Activated B cell treated with CpG ODN at 0.5 μM for 24 hours (primary cell): ENCODE measurements at regions not wholly inside any gene's neighbourhood (a gene's known extent, or its start where the extent isn't known, plus 50 kb on each side); places are given as distances from the start of the nearest gene placed in this dataset.

ENCODE experiments used
- ATAC-seq: fragments of 200-7000 bp; cut with Tn5 transposase; one replicate; pipeline ENCODE4 v1.10.0; 2021; ENCODE audit warnings: low read depth, mild to moderate bottlenecking, moderate library complexity
- CTCF ChIA-PET: fragments of 350-600 bp; sonication (Branson Sonifier 250); formaldehyde crosslinking; loops from one replicate; lab custom pipeline; 2021; ENCODE audit warnings: antibody characterized with exemption; lab: Charles Lee
- POLR2A ChIA-PET: fragments of 350-600 bp; sonication (Branson Sonifier 250); formaldehyde crosslinking; loops from one replicate; lab custom pipeline; 2021; ENCODE audit warnings: antibody characterized with exemption; lab: Charles Lee
- DNase-seq: peaks from one replicate; pipeline ENCODE4 v3.0.0; 2022
- H3K27ac Mint-ChIP-seq: one replicate; pipeline ENCODE4 v1.8.0; 2020; ENCODE audit warnings: mixed read lengths
- H3K27me3 Mint-ChIP-seq: one replicate; pipeline ENCODE4 v1.8.0; 2021; ENCODE audit warnings: mixed read lengths
- H3K36me3 Mint-ChIP-seq: one replicate; pipeline ENCODE4 v1.8.0; 2021; ENCODE audit warnings: low read depth, mixed read lengths
- H3K4me1 Mint-ChIP-seq: one replicate; pipeline ENCODE4 v1.8.0; 2021; ENCODE audit warnings: mixed read lengths
- H3K4me3 Mint-ChIP-seq: one replicate; pipeline ENCODE4 v1.8.0; 2020; ENCODE audit warnings: mild to moderate bottlenecking, mixed read lengths
- H3K9me3 Mint-ChIP-seq: one replicate; pipeline ENCODE4 v1.8.0; 2020; ENCODE audit warnings: mixed read lengths
- intact Hi-C: fragments of 100-400 bp; cut with micrococcal nuclease; formaldehyde crosslinking; loops from one replicate; pipeline ENCODE4 v1.15.1; 2024
- TF ChIP-seq, protein P1 (sequence below): fragments of 200-600 bp; IDR thresholded peaks from one replicate; pipeline ENCODE4 v1.8.0; 2022; ENCODE audit warnings: antibody characterized with exemption, mild to moderate bottlenecking

GRCh38 chr1:218670875-218671274 is 325.7 kb downstream of the TGFB2 start:
- Mint-ChIP-seq H3K36me3 (no peaks in the 10 kb centered on the region), H3K9me3 (peaks cover 9% of the 10 kb centered on the region), H3K27me3 (peaks cover 3% of the 10 kb centered on the region), H3K4me1 (no peaks in the 10 kb centered on the region), H3K4me3 (no peak overlapping the region), H3K27ac (no peak overlapping the region)
- TF ChIP-seq, protein P1, sequence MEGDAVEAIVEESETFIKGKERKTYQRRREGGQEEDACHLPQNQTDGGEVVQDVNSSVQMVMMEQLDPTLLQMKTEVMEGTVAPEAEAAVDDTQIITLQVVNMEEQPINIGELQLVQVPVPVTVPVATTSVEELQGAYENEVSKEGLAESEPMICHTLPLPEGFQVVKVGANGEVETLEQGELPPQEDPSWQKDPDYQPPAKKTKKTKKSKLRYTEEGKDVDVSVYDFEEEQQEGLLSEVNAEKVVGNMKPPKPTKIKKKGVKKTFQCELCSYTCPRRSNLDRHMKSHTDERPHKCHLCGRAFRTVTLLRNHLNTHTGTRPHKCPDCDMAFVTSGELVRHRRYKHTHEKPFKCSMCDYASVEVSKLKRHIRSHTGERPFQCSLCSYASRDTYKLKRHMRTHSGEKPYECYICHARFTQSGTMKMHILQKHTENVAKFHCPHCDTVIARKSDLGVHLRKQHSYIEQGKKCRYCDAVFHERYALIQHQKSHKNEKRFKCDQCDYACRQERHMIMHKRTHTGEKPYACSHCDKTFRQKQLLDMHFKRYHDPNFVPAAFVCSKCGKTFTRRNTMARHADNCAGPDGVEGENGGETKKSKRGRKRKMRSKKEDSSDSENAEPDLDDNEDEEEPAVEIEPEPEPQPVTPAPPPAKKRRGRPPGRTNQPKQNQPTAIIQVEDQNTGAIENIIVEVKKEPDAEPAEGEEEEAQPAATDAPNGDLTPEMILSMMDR = no peak
- POLR2A ChIA-PET = no interaction called here
- CTCF ChIA-PET = no interaction called here
- ATAC-seq (no peak), DNase-seq (no peak)
- intact Hi-C loops = no loop called here

GRCh38 chr1:218671573-218671972 is 326.4 kb downstream of the TGFB2 start:
- Mint-ChIP-seq H3K9me3 (peaks cover 6% of the 10 kb centered on the region), H3K4me3 (no peak overlapping the region), H3K4me1 (no peaks in the 10 kb centered on the region), H3K27ac (no peak overlapping the region), H3K36me3 (no peaks in the 10 kb centered on the region), H3K27me3 (peaks cover 6% of the 10 kb centered on the region)
- ATAC-seq (no peak), DNase-seq (no peak)
- TF ChIP-seq, protein P1 = no peak
- CTCF ChIA-PET = no interaction called here
- POLR2A ChIA-PET = no interaction called here
- intact Hi-C loops = no loop called here

DNA sequence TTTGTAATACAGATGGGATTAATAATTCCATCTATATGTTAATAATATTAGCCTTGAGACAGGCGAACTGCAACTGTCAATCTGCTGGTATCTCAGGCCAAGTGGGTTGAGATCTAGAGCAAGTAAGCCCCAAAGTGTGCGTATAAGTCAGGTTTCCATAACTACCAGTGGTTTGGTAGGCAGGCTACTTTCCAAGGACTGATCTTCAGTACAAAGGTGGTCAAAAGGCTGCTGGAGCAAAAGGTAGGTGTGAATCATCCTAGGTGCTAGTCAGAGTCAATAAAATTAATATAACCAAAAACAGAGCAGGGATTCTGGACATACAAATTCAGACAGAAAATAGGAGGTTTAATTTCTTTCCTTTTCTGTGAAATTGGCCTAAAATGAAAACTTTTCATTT is 328.0 kb downstream of the TGFB2 start:
- H3K27ac Mint-ChIP-seq = no peak overlapping the region
- no peaks in the 10 kb centered on the region for H3K36me3 Mint-ChIP-seq
- no peaks in the 10 kb centered on the region for H3K4me1 Mint-ChIP-seq
- TF ChIP-seq, protein P1 = no peak
- no peak overlapping the region for H3K4me3 Mint-ChIP-seq
- no peak for ATAC-seq
- DNase-seq = no peak
- peaks cover 6% of the 10 kb centered on the region for H3K27me3 Mint-ChIP-seq
- peaks cover 6% of the 10 kb centered on the region for H3K9me3 Mint-ChIP-seq
- ChIA-PET POLR2A (no interaction called here), CTCF (no interaction called here)
- intact Hi-C loops = no loop called here

GRCh38 chr1:218674280-218674773 is 329.2 kb downstream of the TGFB2 start:
- Mint-ChIP-seq H3K4me3 (no peak overlapping the region), H3K27me3 (peaks cover 6% of the 10 kb centered on the region), H3K9me3 (peaks cover 6% of the 10 kb centered on the region), H3K27ac (no peak overlapping the region), H3K4me1 (no peaks in the 10 kb centered on the region), H3K36me3 (no peaks in the 10 kb centered on the region)
- ATAC-seq = no peak
- TF ChIP-seq, protein P1 = no peak
- intact Hi-C loops = no loop called here
- POLR2A ChIA-PET = no interaction called here
- DNase-seq = no peak
- CTCF ChIA-PET = no interaction called here

- no peak for DNase-seq
- Mint-ChIP-seq H3K27ac (no peak overlapping the region), H3K4me1 (no peaks in the 10 kb centered on the region), H3K4me3 (no peak overlapping the region), H3K36me3 (no peaks in the 10 kb centered on the region), H3K9me3 (no peaks in the 10 kb centered on the region), H3K27me3 (peaks cover 6% of the 10 kb centered on the region)
- ATAC-seq = no peak
- intact Hi-C loops = no loop called here
- ChIA-PET POLR2A (no interaction called here), CTCF (no interaction called here)
- TF ChIP-seq, protein P1 = no peak
These were observed 331.9 kb downstream of the TGFB2 start for GRCh38 chr1:218677026-218677425.
